ENCODE measurements at regions not wholly inside any gene's neighbourhood (a gene's known extent, or its start where the extent isn't known, plus 50 kb on each side); places are given as distances from the start of the nearest gene placed in this dataset.

DNA sequence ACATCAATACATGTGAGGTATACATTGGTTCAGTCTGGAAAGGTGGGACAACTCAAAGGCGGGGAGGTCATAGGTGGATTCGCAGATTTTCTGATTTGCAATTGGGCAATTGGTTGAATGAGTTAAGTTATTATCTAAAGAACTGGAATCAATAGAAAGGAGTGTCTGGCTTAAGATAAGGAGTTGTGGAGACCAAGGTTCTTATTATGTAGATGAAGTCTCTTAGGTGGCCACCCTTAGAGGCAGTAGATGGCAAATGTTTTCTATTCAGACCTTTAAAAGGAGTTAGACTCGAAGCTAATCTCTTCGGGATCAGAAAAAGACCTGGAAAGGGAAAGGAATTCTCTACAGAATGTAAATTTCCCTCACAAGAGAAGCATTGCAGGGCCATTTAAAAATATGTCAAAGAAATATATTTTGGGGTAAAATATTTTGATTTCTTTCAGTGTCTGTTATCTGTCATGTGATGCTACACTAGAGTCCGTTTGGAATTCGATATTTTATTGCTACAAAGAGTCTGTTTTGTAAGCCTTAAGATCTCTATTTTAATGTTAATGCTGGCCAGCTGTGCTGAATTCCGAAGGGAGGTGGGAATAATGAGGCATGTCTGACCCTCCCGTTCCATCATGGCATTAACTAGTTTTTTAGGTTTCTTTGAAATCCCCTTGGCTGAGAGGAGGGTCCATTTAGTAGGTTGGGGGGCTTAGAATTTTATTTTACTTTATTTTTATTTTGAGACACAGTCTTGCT lies 265.1 kb downstream of the PTPRU start:
- Histone ChIP-seq H3K27me3 (ENCODE audit: control insufficient read depth, insufficient read depth, low read length) (peaks cover 1% of the 10 kb centered on the region), H3K36me3 (replicated peaks; ENCODE audit: control insufficient read depth, insufficient read depth, low read length) (no peaks in the 10 kb centered on the region; the same call in 1 of the 2 replicates), H3K4me3 (ENCODE audit: insufficient read depth, low read depth, low read length) (no peak overlapping the region)
- DNase-seq, result peak; percentile 70

DNA sequence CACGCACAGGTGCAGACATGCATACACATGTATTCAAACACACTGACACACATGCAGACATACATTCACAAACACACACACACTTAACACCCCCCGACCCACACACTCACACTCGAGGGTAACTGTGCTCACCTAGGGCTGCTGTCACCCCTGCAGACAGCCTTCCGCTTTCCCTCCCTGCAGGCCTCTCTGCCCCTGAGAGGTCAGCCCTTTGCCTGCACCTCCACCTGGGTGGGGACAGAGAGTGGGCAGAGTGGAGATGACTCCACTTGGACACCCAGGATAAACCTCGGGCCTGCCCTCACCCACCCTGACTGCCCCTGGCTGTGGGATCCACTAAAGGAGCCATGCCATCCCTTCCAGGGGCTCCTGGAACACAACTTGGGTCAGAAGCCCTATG lies 264.3 kb downstream of the PTPRU start:
- no peak overlapping the region for H3K4me3 ChIP-seq (ENCODE audit: insufficient read depth, low read depth, low read length)

DNA sequence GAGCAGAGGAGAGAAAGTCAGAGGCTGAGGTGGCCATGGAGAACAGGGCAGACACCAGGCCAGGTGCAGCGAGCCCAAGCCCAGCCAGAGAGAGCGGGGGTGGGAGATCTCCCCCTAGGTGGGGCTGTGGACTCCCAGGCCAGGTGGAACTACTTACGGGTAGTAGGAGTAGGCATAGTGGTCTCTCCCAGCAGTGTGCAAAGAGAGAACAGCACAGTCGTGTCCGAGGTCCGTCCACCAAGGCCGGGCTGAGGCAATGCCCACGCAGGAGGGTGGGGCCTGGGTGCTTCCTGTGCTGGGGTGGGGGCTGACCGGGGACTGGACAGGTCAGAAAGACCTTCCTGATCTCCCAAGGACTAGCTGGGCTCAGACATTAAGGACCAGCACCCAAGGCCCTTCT lies 263.7 kb downstream of the PTPRU start:
- Histone ChIP-seq H3K4me3 (ENCODE audit: insufficient read depth, low read depth, low read length) (no peak overlapping the region), H3K36me3 (replicated peaks; ENCODE audit: control insufficient read depth, insufficient read depth, low read length) (no peaks in the 10 kb centered on the region; the same call in 1 of the 2 replicates), H3K27me3 (ENCODE audit: control insufficient read depth, insufficient read depth, low read length) (peaks cover 1% of the 10 kb centered on the region)
- DNase-seq, result no peak

More for the DNA sequence above, 264.3 kb downstream of the PTPRU start:
- Histone ChIP-seq H3K36me3 (replicated peaks; ENCODE audit: control insufficient read depth, insufficient read depth, low read length) (no peaks in the 10 kb centered on the region; the same call in 1 of the 2 replicates), H3K27me3 (ENCODE audit: control insufficient read depth, insufficient read depth, low read length) (peaks cover 1% of the 10 kb centered on the region)
- no peak for DNase-seq

DNA sequence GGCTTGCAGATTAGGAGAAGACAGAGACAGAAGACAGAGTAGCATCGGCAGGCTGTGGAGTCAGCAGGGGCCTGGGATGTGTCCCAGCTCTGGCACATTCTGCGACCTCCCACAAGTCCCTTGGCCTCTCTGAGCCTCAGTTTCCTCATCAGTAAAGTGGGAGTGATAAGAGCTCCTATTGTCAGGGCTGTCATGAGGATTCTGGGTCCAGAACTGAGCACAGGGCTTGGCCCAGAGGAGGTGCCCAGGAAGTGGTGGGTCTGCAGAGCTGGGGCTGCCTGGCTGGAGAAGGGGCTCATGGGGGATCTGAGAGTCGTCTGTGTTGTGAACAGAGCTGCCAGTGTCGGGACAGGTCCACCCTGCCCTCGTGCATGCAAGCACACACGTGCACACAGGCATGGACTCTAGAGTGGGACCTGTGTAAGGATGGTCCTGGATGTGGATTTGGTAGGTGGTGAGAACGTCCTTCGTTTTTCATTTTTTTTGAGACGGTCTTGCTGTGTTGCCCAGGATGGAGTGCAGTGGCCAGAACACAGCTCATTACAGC lies 262.9 kb downstream of the PTPRU start:
- H3K27me3 ChIP-seq (ENCODE audit: control insufficient read depth, insufficient read depth, low read length), result peaks cover 1% of the 10 kb centered on the region
- no peaks in the 10 kb centered on the region; the same call in 1 of the 2 replicates for H3K36me3 ChIP-seq (replicated peaks; ENCODE audit: control insufficient read depth, insufficient read depth, low read length)
- DNase-seq, result no peak

DNA sequence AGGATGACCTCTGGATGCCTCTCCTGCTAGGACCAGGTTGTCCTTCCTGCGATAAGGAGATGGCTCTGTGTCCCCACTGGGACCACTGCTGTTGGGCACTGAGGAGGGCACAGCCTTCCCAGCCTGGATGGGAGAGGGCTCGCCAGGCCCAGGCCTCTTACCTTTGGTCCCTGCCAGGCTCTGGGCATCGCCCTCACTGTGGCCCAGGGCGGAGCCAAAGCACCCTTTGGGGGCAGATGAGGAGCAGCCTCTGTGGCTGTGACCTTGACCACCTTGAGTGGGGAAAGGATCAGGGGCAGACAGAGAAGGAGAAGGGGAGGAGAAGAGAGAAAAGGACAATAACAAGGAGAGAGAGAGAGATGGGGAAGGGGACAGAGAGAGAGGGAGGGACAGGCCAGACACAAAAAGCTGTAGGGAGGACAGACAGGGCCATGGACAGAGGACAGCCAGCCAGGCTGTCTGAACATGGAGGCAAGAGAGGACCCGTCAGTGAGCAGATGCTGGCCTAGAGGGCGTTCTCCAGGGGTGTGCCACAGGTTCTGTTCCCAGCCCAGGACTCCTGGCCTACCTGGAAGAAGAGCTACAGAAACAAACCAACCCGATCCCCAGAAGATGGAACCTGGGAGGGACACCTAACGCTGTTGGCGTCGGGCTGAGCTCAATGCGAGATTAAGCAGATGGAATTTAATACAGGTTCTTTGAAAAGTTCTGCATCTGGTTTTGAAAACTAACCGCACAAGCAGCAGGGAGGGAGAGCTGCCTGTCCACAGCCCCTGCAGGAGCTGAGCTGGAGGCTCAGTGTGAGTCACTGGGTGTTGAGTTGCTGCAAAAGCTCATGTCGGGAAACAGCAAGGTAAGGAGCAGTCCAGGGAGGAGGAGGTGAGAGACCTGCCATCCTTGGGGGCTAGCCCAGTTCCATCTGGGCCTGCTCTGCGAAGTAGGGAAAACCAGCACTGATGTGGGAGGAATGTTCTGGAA lies 262.1 kb downstream of the PTPRU start:
- H3K4me3 ChIP-seq (ENCODE audit: insufficient read depth, low read depth, low read length), result no peak overlapping the region
- H3K36me3 ChIP-seq (replicated peaks; ENCODE audit: control insufficient read depth, insufficient read depth, low read length), result no peaks in the 10 kb centered on the region; the same call in 1 of the 2 replicates
- H3K27me3 ChIP-seq (ENCODE audit: control insufficient read depth, insufficient read depth, low read length), result peaks cover 1% of the 10 kb centered on the region; the same call in 1 of the 2 replicates
- no peak for DNase-seq

More for the DNA sequence above, 262.9 kb downstream of the PTPRU start:
- H3K4me3 ChIP-seq (ENCODE audit: insufficient read depth, low read depth, low read length), result no peak overlapping the region

DNA sequence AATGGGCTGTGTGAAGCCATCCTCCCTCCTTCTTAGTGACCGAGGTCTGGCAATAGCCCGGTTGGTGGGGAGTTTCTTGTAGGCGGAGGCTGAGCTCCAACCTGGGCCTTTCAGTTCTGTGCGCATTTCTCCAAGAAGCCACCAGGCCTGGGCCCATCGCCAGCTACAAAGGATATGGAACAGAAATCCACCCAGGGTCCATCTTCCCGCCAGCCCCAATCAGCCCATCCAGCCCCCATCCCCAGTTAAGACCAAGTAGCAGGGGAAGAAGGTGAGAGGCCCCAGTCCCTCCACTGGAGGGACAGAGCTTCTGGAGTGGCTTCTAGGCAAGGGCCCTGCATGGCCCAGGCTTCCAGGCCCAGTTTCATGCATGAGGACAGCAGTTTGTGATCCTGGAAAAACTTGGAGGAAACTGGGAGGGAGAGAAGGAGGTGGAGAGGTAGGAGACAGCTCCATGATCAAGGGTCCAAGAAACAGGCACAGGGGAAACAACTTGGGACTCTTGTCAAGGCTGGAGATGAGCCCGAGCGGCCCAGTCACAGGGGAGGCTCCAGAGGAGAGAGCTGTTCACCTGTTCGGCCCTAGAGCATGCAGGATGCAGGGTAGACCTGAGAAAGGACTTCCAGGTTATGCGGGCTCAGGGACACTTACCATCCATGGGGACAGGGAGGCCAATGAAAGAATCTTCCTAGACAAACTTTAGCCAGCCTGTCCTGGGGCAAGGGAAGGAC lies 261.2 kb downstream of the PTPRU start:
- no peak for DNase-seq
- H3K36me3 ChIP-seq (replicated peaks; ENCODE audit: control insufficient read depth, insufficient read depth, low read length), result no peaks in the 10 kb centered on the region; the same call in 1 of the 2 replicates
- peaks cover 1% of the 10 kb centered on the region; the same call in 1 of the 2 replicates for H3K27me3 ChIP-seq (ENCODE audit: control insufficient read depth, insufficient read depth, low read length)
- H3K4me3 ChIP-seq (ENCODE audit: insufficient read depth, low read depth, low read length), result no peak overlapping the region

DNA sequence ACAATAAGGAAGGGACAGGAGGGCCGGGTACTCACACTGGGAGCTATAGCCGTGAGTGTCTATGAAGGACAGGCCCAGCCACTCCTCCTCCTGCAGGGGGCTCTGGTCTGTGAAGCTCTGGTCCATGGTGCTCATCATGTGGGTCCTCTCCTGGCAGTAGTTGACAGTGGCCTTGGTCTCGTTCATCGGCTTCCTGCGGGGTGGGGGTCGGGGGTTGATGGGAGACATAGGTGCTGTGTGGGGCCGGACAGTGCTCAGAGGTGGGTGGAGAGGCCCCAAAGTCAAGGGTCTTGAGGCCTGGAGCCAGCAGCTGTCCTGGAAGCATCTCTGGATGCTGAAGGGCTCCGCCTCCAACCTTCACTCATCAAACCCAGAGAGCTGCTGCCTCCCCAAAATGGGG lies 260.4 kb downstream of the PTPRU start:
- Histone ChIP-seq H3K4me3 (ENCODE audit: insufficient read depth, low read depth, low read length) (no peak overlapping the region), H3K27me3 (ENCODE audit: control insufficient read depth, insufficient read depth, low read length) (peaks cover 1% of the 10 kb centered on the region; the same call in 1 of the 2 replicates), H3K36me3 (replicated peaks; ENCODE audit: control insufficient read depth, insufficient read depth, low read length) (no peaks in the 10 kb centered on the region; the same call in 1 of the 2 replicates)
- DNase-seq, result no peak

DNA sequence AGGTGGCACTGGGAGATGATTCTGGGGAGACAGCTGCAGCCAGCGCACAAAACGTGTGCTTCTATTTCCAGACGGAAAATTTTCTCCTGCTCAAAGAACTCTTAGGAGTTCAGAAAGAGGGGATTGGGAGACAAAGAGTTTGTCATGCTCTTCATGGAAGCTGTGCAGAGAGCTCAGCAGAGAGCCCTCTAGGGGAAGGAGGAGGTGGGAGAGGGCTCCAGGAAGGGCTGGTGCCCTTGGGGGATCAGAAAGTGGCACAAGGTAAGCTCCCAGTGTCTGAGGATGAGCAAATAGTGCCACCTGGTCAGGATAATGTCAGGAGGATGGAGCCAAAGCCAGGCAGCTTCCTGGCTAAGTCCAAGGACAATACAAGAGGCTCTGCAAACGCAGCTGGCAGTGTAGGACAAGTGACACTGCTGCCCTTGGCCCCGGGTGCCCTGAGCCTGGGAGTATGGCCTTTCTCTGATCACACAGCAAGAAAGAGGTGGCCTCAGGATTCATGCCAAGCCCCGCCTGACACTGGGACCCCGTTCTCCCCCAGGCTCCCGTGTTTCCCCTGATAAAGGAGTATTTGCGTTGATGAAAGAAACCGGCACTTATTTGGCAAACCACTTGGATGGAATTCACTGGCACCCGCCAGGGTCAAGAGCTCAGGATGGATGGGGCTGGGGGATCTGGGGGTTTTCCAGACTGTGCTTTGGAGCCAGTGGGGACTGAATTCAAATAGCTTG lies 254.0 kb downstream of the PTPRU start:
- no peaks in the 10 kb centered on the region; the same call in 1 of the 2 replicates for H3K27me3 ChIP-seq (ENCODE audit: control insufficient read depth, insufficient read depth, low read length)
- no peaks in the 10 kb centered on the region for H3K36me3 ChIP-seq (replicated peaks; ENCODE audit: control insufficient read depth, insufficient read depth, low read length)
- no peak overlapping the region for H3K4me3 ChIP-seq (ENCODE audit: insufficient read depth, low read depth, low read length)
- peak; percentile 79 for DNase-seq

DNA sequence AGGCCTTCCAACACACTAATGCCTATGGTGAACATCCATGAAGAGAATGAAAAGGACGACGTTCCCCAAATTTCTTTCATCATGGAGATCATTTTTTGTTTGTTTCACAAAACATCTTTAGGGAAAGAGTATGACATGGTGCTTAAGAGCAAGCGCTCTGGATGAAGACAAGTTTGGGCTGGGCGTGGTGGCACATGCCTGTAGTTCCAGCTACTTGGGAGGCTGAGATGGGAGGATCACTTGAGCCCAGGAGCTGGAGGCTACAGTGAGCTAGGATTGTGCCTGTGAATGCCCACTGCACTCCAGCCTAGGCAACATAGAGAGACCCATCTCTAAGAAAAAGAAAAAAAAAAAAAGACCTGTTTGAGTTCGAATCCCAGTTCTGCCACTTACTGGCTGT lies 253.1 kb downstream of the PTPRU start:
- Histone ChIP-seq H3K36me3 (replicated peaks; ENCODE audit: control insufficient read depth, insufficient read depth, low read length) (no peaks in the 10 kb centered on the region), H3K4me3 (ENCODE audit: insufficient read depth, low read depth, low read length) (no peak overlapping the region)

DNA sequence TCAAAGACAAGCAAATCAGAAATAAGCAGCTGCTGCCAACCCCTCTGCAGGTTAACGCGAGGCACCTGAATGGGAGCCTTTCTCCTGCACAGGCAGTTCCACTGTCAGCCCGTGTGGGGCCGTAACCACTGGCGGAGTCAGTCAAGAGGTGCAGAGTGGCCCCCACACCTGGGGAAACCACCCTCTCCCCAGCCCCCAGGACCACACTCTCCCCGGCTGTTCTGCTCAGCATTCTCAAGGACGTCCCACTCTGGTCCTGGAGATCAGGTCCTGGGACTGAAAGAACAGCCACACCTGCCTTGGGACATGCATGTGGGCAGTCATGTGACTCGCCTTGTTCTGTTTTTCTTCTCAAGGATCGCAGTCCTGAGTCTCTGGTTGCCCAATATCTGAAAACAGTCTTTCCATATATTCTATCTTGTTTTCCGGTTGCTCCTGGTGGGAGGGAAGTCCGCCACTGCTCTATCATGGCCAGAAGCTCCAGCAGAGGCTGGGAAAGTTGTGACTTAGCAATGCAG lies 252.5 kb downstream of the PTPRU start:
- H3K27me3 ChIP-seq (ENCODE audit: control insufficient read depth, insufficient read depth, low read length), result no peaks in the 10 kb centered on the region; the same call in 1 of the 2 replicates
- no peak for DNase-seq

More for the DNA sequence above, 253.1 kb downstream of the PTPRU start:
- no peaks in the 10 kb centered on the region; the same call in 1 of the 2 replicates for H3K27me3 ChIP-seq (ENCODE audit: control insufficient read depth, insufficient read depth, low read length)
- no peak for DNase-seq

DNA sequence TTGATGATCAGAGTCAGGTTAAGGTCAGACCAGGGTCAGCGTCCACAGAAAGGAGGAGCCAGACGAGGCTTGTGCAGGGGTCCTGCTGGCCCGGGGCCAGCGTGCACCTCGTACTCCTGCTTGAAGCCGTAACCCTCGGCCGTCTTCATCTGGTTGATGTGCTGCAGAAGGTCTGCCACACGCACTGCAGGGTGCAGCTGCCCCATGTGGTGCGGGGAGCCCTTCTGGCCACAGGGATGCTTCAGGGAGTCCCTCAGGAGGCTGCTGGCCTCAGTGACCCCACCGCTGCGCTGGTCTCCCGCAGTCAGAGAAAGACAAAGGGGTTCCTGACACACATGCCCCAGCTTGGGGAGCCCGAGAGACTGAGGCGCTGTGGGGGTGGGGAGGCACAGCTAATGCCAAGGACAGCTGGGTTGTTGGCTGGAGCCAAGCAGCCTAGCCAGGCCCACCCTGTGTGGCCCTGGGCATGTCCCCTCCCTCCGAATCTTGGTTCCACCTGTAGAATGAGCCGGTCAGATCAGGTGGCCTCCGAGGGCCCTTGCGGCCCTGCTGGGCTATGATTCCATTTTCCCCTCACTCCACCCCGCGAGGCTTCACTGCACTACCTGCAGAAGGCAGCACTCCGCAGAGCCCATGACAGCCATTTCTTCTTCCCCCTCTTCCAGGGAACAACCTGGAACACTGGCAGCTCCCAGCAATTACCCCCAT lies 251.9 kb downstream of the PTPRU start:
- DNase-seq, result no peak
- no peaks in the 10 kb centered on the region for H3K36me3 ChIP-seq (replicated peaks; ENCODE audit: control insufficient read depth, insufficient read depth, low read length)
- no peak overlapping the region for H3K4me3 ChIP-seq (ENCODE audit: insufficient read depth, low read depth, low read length)
- H3K27me3 ChIP-seq (ENCODE audit: control insufficient read depth, insufficient read depth, low read length), result no peaks in the 10 kb centered on the region; the same call in 1 of the 2 replicates

More for the DNA sequence above, 252.5 kb downstream of the PTPRU start:
- Histone ChIP-seq H3K36me3 (replicated peaks; ENCODE audit: control insufficient read depth, insufficient read depth, low read length) (no peaks in the 10 kb centered on the region), H3K4me3 (ENCODE audit: insufficient read depth, low read depth, low read length) (no peak overlapping the region)

DNA sequence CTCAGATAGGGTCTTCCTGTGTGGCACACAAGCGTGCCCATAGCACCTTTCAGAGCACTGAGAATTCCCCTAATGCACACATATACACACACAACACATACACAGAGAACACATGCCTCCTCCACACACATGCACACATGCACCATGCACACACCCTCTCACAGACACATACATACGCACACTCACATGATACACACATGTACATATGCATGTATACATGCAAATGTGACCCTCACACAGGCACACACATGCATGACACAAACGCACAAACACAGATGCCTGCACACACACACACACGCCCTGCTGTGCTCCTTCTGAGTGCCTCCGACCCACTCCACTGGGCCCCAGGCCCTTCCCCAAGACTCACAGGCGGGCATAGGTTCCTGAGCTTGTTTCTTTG lies 251.0 kb downstream of the PTPRU start:
- Histone ChIP-seq H3K36me3 (replicated peaks; ENCODE audit: control insufficient read depth, insufficient read depth, low read length) (no peaks in the 10 kb centered on the region), H3K27me3 (ENCODE audit: control insufficient read depth, insufficient read depth, low read length) (no peaks in the 10 kb centered on the region; the same call in 1 of the 2 replicates), H3K4me3 (ENCODE audit: insufficient read depth, low read depth, low read length) (no peak overlapping the region)
- DNase-seq, result no peak

Measured in H7 (cell line).